ENCODE measurements at regions not wholly inside any gene's neighbourhood (a gene's known extent, or its start where the extent isn't known, plus 50 kb on each side); places are given as distances from the start of the nearest gene placed in this dataset.

GRCh38 chr12:131355361-131356245 lies 355.3 kb upstream of the SFSWAP start:
- H3K27me3 ChIP-seq = no peaks in the 10 kb centered on the region
- intact Hi-C loops (cut with DNase I) = no loop called here
- DNase-seq = no peak
- 81 to 88% (median 85%) methylated on average over 24 to 29 of the region's 29 CpGs for WGBS, 4 donors
- H3K4me3 ChIP-seq = no peak overlapping the region
- no peak for TF ChIP-seq POLR2A (IDR thresholded peaks at IDR 0.05)
- H3K27ac ChIP-seq = no peak overlapping the region
- H3K9me3 ChIP-seq (replicated peaks in 1 of 3) = no peaks in the 10 kb centered on the region
- no peaks in the 10 kb centered on the region for H3K36me3 ChIP-seq (replicated peaks in 1 of 2)
- H3K4me1 ChIP-seq (replicated peaks in 1 of 2) = no peaks in the 10 kb centered on the region

GRCh38 chr12:131356485-131357184 lies 354.3 kb upstream of the SFSWAP start:
- Histone ChIP-seq H3K36me3 (replicated peaks in 1 of 2) (no peaks in the 10 kb centered on the region), H3K27ac (no peak overlapping the region), H3K4me1 (replicated peaks in 1 of 2) (no peaks in the 10 kb centered on the region), H3K4me3 (no peak overlapping the region), H3K27me3 (no peaks in the 10 kb centered on the region), H3K9me3 (replicated peaks in 1 of 3) (no peaks in the 10 kb centered on the region)
- no peak for DNase-seq
- TF ChIP-seq CTCF (IDR thresholded peaks at IDR 0.05) (no peak), POLR2A (IDR thresholded peaks at IDR 0.05) (no peak)
- WGBS, 4 donors = 67 to 75% (median 72%) methylated on average over 18 of the region's 18 CpGs
- intact Hi-C loops (cut with DNase I) = no loop called here

DNA sequence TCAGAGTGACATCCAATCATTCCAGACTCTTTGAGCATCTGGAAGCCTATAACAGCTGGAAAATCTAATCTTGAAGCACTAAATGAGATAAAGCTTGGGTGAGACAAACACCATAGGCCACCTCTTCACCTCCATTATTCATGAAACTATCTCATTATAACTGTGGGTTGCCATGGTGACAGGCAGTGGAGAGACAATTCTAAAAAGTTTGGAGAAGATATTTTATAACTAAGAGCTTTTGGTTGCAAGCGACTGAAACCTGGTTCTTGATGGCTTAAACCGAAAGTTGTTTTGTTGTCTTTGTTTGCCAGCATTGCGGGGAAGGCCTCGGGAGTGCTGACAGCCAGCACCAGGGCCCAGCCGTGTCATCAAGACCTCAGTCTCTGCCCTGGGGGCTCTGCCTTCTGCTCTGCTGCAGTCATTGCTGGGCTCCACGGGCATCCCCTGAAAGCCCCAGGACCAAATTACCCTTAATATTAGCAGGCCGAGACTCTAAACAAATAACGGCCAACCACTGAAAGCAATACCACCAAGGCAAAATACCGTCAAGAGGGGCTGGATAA lies 353.6 kb upstream of the SFSWAP start:
- Histone ChIP-seq H3K36me3 (replicated peaks in 1 of 2) (no peaks in the 10 kb centered on the region), H3K27ac (no peak overlapping the region), H3K4me1 (replicated peaks in 1 of 2) (no peaks in the 10 kb centered on the region), H3K9me3 (replicated peaks in 1 of 3) (no peaks in the 10 kb centered on the region), H3K4me3 (no peak overlapping the region), H3K27me3 (no peaks in the 10 kb centered on the region)
- WGBS, 4 donors = 68 to 82% (median 79%) methylated on average over 9 of the region's 9 CpGs
- no peak for TF ChIP-seq CTCF (IDR thresholded peaks at IDR 0.05)
- no peak for TF ChIP-seq POLR2A (IDR thresholded peaks at IDR 0.05)
- no peak for DNase-seq
- intact Hi-C loops (cut with DNase I) = no loop called here

- no peaks in the 10 kb centered on the region for H3K36me3 ChIP-seq (replicated peaks in 1 of 2)
- DNase-seq = no peak
- intact Hi-C loops (cut with DNase I) = no loop called here
- H3K4me3 ChIP-seq = no peak overlapping the region
- H3K27ac ChIP-seq = no peak overlapping the region
- TF ChIP-seq CTCF (IDR thresholded peaks at IDR 0.05) (no peak), POLR2A (IDR thresholded peaks at IDR 0.05) (no peak)
- 53 to 73% (median 59%) methylated on average over 3 of the region's 3 CpGs for WGBS, 4 donors
- H3K27me3 ChIP-seq = no peaks in the 10 kb centered on the region
- no peaks in the 10 kb centered on the region for H3K9me3 ChIP-seq (replicated peaks in 1 of 3)
- no peaks in the 10 kb centered on the region for H3K4me1 ChIP-seq (replicated peaks in 1 of 2)
Measured at GRCh38 chr12:131357920-131358319, 353.0 kb upstream of the SFSWAP start.

Measured in adrenal gland (tissue), 9 donors.